ENCODE measurements at regions not wholly inside any gene's neighbourhood (a gene's known extent, or its start where the extent isn't known, plus 50 kb on each side); places are given as distances from the start of the nearest gene placed in this dataset.
A peak's percentile ranks its signal among the peaks of the same experiment; 100 is the strongest.
"Not testable (repeated sequence)": the region's sequence is repeated elsewhere in the genome, so short reads cannot be mapped to it uniquely, and the experiment has no call there.

DNA sequence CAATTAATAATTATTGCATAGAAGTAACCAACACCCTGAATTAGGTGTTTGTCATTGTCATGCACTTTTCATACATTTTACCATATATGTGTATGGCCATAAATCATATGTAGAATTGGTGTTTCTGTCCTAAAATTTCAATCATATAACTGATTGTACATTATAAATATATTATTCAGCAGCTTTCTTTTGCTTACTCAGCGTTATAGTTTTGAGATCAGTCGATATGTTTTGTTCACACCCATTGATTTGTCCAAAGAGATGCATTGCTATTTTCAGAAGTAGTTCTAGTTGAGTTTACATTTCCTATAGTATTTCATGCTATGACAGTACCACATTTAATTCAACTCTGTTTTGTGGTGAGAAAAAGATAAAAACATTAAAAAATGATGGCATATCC is 50.5 kb upstream of the PARP4 start:
- Mint-ChIP-seq H3K36me3 (no peaks in the 10 kb centered on the region), H3K27ac (no peak overlapping the region), H3K27me3 (peaks cover 25% of the 10 kb centered on the region), H3K9me3 (no peaks in the 10 kb centered on the region), H3K4me1 (peaks cover 14% of the 10 kb centered on the region), H3K4me3 (no peak overlapping the region)
- no peak for ATAC-seq

GRCh38 chr13:24563971-24564370 is 51.4 kb upstream of the PARP4 start:
- ATAC-seq, H3K9me3 Mint-ChIP-seq, H3K36me3 Mint-ChIP-seq, H3K27ac Mint-ChIP-seq, H3K4me3 Mint-ChIP-seq, H3K4me1 Mint-ChIP-seq: not testable (repeated sequence)
- peaks cover 16% of the 10 kb centered on the region for H3K27me3 Mint-ChIP-seq

DNA sequence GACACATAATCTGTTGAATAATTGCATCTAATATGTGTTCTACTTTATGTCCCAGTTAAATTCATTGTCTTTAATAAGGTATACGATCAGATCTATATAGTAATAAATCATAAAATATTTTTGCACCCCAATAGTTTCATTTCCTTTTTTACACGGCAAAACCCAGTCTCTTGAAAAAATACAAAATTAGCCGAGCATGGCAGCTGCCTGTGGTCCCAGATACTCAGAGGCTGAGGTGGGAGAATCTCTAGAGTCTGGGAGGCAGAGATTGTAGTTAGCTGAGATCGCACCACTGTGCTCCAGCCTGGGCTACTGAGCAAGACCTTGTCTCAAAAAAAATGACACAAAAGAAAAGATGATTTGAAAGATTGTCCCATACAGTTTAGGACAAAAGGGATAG is 52.3 kb upstream of the PARP4 start:
- no peaks in the 10 kb centered on the region for H3K9me3 Mint-ChIP-seq
- H3K27me3 Mint-ChIP-seq: peaks cover 7% of the 10 kb centered on the region
- peaks cover 9% of the 10 kb centered on the region for H3K4me1 Mint-ChIP-seq
- ATAC-seq: peak; percentile 66
- peak overlapping the region; percentile 6 for H3K4me3 Mint-ChIP-seq
- no peak overlapping the region for H3K27ac Mint-ChIP-seq
- no peaks in the 10 kb centered on the region for H3K36me3 Mint-ChIP-seq

DNA sequence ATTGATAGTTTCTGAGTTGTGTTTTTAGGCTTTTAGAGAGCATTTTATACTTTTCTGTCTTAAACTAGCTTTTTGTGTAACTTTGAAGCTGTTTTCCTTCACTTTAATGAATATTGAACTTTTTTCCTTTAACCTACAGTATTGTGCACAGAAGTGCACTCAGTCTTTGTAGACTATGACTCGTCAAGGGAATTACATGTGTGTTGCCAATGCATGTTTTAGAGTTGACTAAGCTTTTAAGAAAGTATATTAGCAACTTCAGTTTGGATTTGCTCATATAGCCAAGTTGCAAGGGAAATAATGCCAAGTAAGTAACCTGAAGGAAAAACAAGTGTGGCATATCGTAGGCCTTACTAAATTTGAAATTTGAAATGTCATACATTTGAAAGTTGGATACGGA is 55.0 kb upstream of the PARP4 start:
- not testable (repeated sequence) for ATAC-seq, H3K4me1 Mint-ChIP-seq, H3K9me3 Mint-ChIP-seq, H3K27ac Mint-ChIP-seq, H3K27me3 Mint-ChIP-seq, H3K36me3 Mint-ChIP-seq, H3K4me3 Mint-ChIP-seq

- Mint-ChIP-seq H3K36me3 (peaks cover 9% of the 10 kb centered on the region), H3K27ac (no peak overlapping the region), H3K4me3 (no peak overlapping the region), H3K9me3 (peaks cover 11% of the 10 kb centered on the region), H3K4me1 (no peaks in the 10 kb centered on the region), H3K27me3 (peaks cover 27% of the 10 kb centered on the region)
- no peak for ATAC-seq
Measured at GRCh38 chr13:24574847-24575246, 62.3 kb upstream of the PARP4 start.

DNA sequence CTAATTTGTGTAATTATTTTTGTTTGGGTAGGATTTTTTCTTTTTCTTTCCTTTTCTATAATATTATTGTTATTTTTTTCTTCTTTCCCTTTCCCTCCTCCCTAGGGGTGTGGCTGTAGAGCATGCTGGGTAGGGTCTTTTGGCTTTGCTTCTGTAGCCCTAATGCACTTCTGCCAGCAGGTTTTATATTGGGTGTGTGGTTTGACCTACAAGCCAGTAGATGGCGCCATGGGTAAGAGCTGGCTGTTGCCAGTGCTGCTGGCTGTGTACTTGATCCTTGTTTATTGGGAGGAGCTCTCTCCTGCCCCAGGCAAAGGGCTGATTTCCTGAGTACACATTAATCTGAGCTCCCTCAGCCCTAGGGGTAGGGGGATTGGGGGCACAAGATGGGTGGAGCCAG is 67.7 kb upstream of the PARP4 start:
- peaks cover 11% of the 10 kb centered on the region for H3K9me3 Mint-ChIP-seq
- not testable (repeated sequence) for H3K4me1 Mint-ChIP-seq, ATAC-seq, H3K27ac Mint-ChIP-seq, H3K4me3 Mint-ChIP-seq, H3K36me3 Mint-ChIP-seq
- peaks cover 32% of the 10 kb centered on the region for H3K27me3 Mint-ChIP-seq

- not testable (repeated sequence) for ATAC-seq, H3K27ac Mint-ChIP-seq, H3K4me1 Mint-ChIP-seq, H3K4me3 Mint-ChIP-seq, H3K9me3 Mint-ChIP-seq, H3K36me3 Mint-ChIP-seq
- H3K27me3 Mint-ChIP-seq: peaks cover 23% of the 10 kb centered on the region
Measured at GRCh38 chr13:24581578-24581977, 69.0 kb upstream of the PARP4 start.

- H3K4me1 Mint-ChIP-seq, ATAC-seq, H3K27ac Mint-ChIP-seq, H3K4me3 Mint-ChIP-seq, H3K36me3 Mint-ChIP-seq, H3K9me3 Mint-ChIP-seq: not testable (repeated sequence)
- peaks cover 30% of the 10 kb centered on the region for H3K27me3 Mint-ChIP-seq
Measured at GRCh38 chr13:24591697-24592096, 79.1 kb upstream of the PARP4 start.

DNA sequence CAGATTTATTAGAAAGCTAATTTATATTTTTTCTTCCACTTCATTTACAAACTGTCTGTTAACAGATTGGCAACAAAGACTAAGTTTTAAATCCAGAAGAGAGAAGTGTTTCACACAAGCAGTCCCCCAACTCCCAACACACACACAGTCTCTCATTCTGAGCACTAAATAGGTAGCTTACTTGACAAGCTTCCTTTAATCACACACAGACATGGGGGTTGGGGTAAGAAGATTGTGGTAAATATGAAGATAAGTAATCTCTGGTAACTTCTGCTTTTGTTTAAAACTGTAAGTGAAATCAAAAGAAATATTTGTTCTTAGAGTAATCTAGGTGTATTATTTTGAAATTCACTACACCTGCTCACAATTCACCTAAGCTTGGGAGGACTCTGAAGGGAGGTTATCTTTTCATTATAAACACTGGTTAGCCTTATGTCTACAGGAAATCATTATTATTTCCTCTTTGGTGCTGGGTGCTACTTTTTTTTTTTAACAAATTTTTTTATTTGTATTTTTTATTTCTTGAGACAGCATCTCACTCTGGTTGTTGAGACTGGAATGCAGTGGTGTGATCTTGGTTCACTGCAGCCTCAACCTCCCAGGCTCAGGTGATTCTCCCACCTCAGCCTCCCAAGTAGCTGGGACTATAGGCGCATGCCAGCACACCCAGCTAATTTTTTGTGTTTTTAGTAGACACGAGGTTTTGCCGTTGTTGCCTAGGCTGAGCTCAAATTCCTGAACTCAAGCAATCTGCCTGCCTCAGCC is 82.1 kb upstream of the ATP12A start:
- H3K9me3 Mint-ChIP-seq, H3K4me3 Mint-ChIP-seq, ATAC-seq, H3K27me3 Mint-ChIP-seq, H3K36me3 Mint-ChIP-seq: not testable (repeated sequence)
- Mint-ChIP-seq H3K4me1 (peaks cover 42% of the 10 kb centered on the region), H3K27ac (peak overlapping the region; percentile 39)

GRCh38 chr13:24599019-24599791 is 81.0 kb upstream of the ATP12A start:
- Mint-ChIP-seq H3K4me1 (peaks cover 42% of the 10 kb centered on the region), H3K4me3 (peak overlapping the region; percentile 6), H3K27ac (peak overlapping the region; percentile 67)
- not testable (repeated sequence) for H3K36me3 Mint-ChIP-seq, H3K27me3 Mint-ChIP-seq, ATAC-seq, H3K9me3 Mint-ChIP-seq

- H3K27ac Mint-ChIP-seq: no peak overlapping the region
- ATAC-seq: no peak
Measured at GRCh38 chr13:24605923-24606372, 74.3 kb upstream of the ATP12A start.

DNA sequence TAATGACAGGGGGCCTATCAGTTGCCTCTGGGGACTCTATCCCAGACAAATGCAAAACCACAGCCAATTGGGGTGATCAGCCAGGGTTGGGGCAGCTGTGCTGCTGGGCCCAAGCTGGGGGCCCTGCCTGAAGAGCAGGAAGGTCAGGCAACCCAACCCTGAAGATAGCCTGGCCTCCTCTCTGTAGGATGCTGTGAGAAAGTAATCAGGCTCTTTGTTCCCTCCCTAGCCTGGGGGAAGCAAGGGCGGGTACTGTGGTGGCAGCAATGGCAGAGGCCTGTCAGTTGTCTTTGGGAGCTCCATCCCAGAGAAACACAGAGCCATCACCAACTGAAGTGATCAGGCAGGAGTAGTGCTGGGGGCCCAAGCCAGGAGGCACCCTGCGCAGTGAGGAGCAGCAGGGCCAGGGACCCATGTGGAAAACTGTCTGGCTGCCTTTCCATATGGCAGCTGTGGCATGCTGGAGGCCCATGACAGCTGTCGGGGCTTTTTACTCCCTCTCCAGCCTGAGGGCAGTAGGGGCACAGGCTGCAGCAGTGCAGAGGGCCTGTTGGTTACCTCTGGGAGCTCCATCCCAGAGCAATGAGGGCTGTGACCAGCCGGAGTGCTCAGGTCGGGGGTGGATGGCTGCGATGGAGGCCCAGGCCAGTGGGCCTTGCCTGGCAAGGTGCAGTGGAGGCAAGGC is 73.6 kb upstream of the ATP12A start:
- Mint-ChIP-seq H3K4me3 (no peak overlapping the region), H3K4me1 (peaks cover 9% of the 10 kb centered on the region), H3K27me3 (no peaks in the 10 kb centered on the region), H3K36me3 (peaks cover 16% of the 10 kb centered on the region), H3K9me3 (peaks cover 16% of the 10 kb centered on the region), H3K27ac (no peak overlapping the region)
- no peak for ATAC-seq

More at GRCh38 chr13:24605923-24606372, 74.3 kb upstream of the ATP12A start:
- no peaks in the 10 kb centered on the region for H3K27me3 Mint-ChIP-seq
- H3K4me1 Mint-ChIP-seq: peaks cover 9% of the 10 kb centered on the region
- peaks cover 16% of the 10 kb centered on the region for H3K9me3 Mint-ChIP-seq
- H3K4me3 Mint-ChIP-seq: no peak overlapping the region
- H3K36me3 Mint-ChIP-seq: peaks cover 16% of the 10 kb centered on the region

DNA sequence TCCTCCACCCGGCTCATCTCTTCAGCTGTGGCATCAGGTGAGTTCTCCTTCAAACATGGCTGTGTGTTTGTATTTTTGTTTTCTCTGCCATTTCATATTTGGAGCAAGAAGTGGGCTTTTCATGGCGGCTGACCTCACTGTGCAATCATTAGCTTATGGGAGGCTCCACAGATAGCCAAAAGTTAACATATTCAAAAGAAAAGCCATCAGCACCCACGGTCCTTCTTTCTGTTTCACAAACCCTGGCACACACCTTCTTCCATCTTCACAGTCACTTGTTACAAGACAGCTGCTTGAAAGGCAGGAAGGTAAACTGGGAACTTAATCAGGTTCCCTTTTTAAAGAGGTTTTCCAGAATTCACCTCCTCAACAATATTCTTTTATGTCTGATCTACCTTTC is 69.3 kb upstream of the ATP12A start:
- Mint-ChIP-seq H3K9me3 (no peaks in the 10 kb centered on the region), H3K4me3 (no peak overlapping the region), H3K27me3 (no peaks in the 10 kb centered on the region), H3K4me1 (peaks cover 6% of the 10 kb centered on the region), H3K27ac (peak overlapping the region; percentile 14), H3K36me3 (no peaks in the 10 kb centered on the region)
- no peak for ATAC-seq

DNA sequence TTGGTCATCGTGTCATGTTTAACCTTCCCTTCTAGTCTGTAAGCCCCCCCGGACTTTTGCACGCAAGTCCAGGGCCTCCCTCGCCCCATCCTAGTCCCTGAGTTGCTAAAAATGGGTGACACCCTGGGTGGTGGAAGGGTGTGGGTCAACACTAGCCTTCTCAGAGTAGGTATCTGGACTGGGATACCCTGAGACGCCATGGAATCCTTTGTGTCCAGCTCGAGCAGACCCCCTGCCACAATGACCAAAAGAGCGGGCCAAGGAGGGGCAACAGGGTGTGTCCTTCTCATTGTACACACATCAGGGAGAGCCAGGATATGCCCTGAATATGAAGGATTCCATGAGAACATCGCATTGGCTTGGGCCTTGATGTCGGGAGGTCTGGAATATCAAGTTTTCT is 67.5 kb upstream of the ATP12A start:
- Mint-ChIP-seq H3K4me3 (no peak overlapping the region), H3K9me3 (no peaks in the 10 kb centered on the region), H3K4me1 (peaks cover 7% of the 10 kb centered on the region), H3K27me3 (no peaks in the 10 kb centered on the region), H3K36me3 (no peaks in the 10 kb centered on the region), H3K27ac (no peak overlapping the region)
- no peak for ATAC-seq

GRCh38 chr13:24613128-24613527 is 67.1 kb upstream of the ATP12A start:
- Mint-ChIP-seq H3K36me3 (no peaks in the 10 kb centered on the region), H3K4me3 (no peak overlapping the region), H3K9me3 (no peaks in the 10 kb centered on the region), H3K4me1 (peaks cover 11% of the 10 kb centered on the region), H3K27me3 (no peaks in the 10 kb centered on the region), H3K27ac (no peak overlapping the region)
- ATAC-seq: no peak

All from stimulated activated memory B cell treated with anti-CD40 and anti-IgM and Interleukin-4, amounts not matched to agents 10 μg/mL and 1 μg/mL and 100 μg/mL, for 72 hours (primary cell).